ENCODE measurements at regions not wholly inside any gene's neighbourhood (a gene's known extent, or its start where the extent isn't known, plus 50 kb on each side); places are given as distances from the start of the nearest gene placed in this dataset.
A peak's percentile ranks its signal among the peaks of the same experiment; 100 is the strongest.

GRCh38 chr18:71899707-71900472 lies 644.3 kb downstream of the CBLN2 start:
- DNase-seq (ENCODE audit: low spot score): no peak

GRCh38 chr18:71899183-71899582 lies 645.0 kb downstream of the CBLN2 start:
- no peak for DNase-seq (ENCODE audit: low spot score)

- no peak for DNase-seq (ENCODE audit: low spot score)
Measured at GRCh38 chr18:71887509-71887908, 656.6 kb downstream of the CBLN2 start.

- DNase-seq (ENCODE audit: low spot score): no peak
Measured at GRCh38 chr18:71878226-71878625, 665.9 kb downstream of the CBLN2 start.

GRCh38 chr18:71873695-71874094 lies 670.4 kb downstream of the CBLN2 start:
- DNase-seq (ENCODE audit: low spot score): no peak

GRCh38 chr18:71865888-71866287 lies 678.3 kb downstream of the CBLN2 start:
- no peak for DNase-seq (ENCODE audit: low spot score)

- no peak for DNase-seq (ENCODE audit: low spot score)
Measured at GRCh38 chr18:71850602-71851001, 693.5 kb downstream of the CBLN2 start.

- DNase-seq (ENCODE audit: low spot score): no peak
Measured at GRCh38 chr18:71849407-71849806, 694.7 kb downstream of the CBLN2 start.

GRCh38 chr18:71846716-71847115 lies 697.4 kb downstream of the CBLN2 start:
- DNase-seq (ENCODE audit: low spot score): no peak

GRCh38 chr18:71844814-71845213 lies 699.3 kb downstream of the CBLN2 start:
- DNase-seq (ENCODE audit: low spot score): no peak

- DNase-seq (ENCODE audit: low spot score): no peak
Measured at GRCh38 chr18:71842666-71843065, 701.5 kb downstream of the CBLN2 start.

GRCh38 chr18:71837547-71837946 lies 706.6 kb downstream of the CBLN2 start:
- no peak for DNase-seq (ENCODE audit: low spot score)

- DNase-seq (ENCODE audit: low spot score): peak; percentile 3
Measured at GRCh38 chr18:71832946-71833617, 711.1 kb downstream of the CBLN2 start.

GRCh38 chr18:71831039-71831438 lies 713.1 kb downstream of the CBLN2 start:
- peak; percentile 8 for DNase-seq (ENCODE audit: low spot score)

- DNase-seq (ENCODE audit: low spot score): no peak
Measured at GRCh38 chr18:71827301-71827700, 716.8 kb downstream of the CBLN2 start.

GRCh38 chr18:71815305-71815704 lies 728.8 kb downstream of the CBLN2 start:
- no peak for DNase-seq (ENCODE audit: low spot score)

GRCh38 chr18:71809711-71810110 lies 734.4 kb downstream of the CBLN2 start:
- DNase-seq (ENCODE audit: low spot score): no peak

GRCh38 chr18:71808616-71809015 lies 735.5 kb downstream of the CBLN2 start:
- peak; percentile 2 for DNase-seq (ENCODE audit: low spot score)

GRCh38 chr18:71807586-71807985 lies 736.6 kb downstream of the CBLN2 start:
- DNase-seq (ENCODE audit: low spot score): no peak

GRCh38 chr18:71798986-71799673 lies 745.0 kb downstream of the CBLN2 start:
- no peak for DNase-seq (ENCODE audit: low spot score)

GRCh38 chr18:71797554-71797953 lies 746.6 kb downstream of the CBLN2 start:
- no peak for DNase-seq (ENCODE audit: low spot score)

- no peak for DNase-seq (ENCODE audit: low spot score)
Measured at GRCh38 chr18:71784777-71785176, 759.4 kb downstream of the CBLN2 start.

GRCh38 chr18:71760541-71760940 lies 783.6 kb downstream of the CBLN2 start:
- DNase-seq (ENCODE audit: low spot score): no peak

Measured in umbilical cord (tissue), 1 donor.